Osteoblast (primary cell): ENCODE measurements at regions not wholly inside any gene's neighbourhood (a gene's known extent, or its start where the extent isn't known, plus 50 kb on each side); places are given as distances from the start of the nearest gene placed in this dataset.

Experiments
- DNase-seq: peaks from one replicate; pipeline ENCODE4 v3.0.0; 2011; ENCODE audit warnings: low spot score, mixed read lengths; ENCODE audit not compliant: insufficient read length; ENCODE audit errors: missing footprints
- H2AFZ ChIP-seq: 2 replicates; pipeline ENCODE4 v1.6.0; 2011; ENCODE audit warnings: mild to moderate bottlenecking, low read length
- H3K27ac ChIP-seq: 2 replicates; pipeline ENCODE4 v1.5.1; 2011; ENCODE audit warnings: mild to moderate bottlenecking, low read depth, low read length, moderate library complexity
- H3K27me3 ChIP-seq: 2 replicates; pipeline ENCODE4 v1.6.0; 2012; ENCODE audit warnings: mild to moderate bottlenecking, control low read depth, inconsistent platforms, low read length, moderate library complexity; ENCODE audit not compliant: insufficient read depth
- H3K36me3 ChIP-seq: 2 replicates; pipeline ENCODE4 v1.5.1; 2011; ENCODE audit warnings: mild to moderate bottlenecking, low read length, control low read depth, moderate library complexity; ENCODE audit not compliant: insufficient read depth
- H3K4me1 ChIP-seq: 2 replicates; pipeline ENCODE4 v1.5.1; 2011; ENCODE audit warnings: mild to moderate bottlenecking, low read length, control low read depth, moderate library complexity; ENCODE audit not compliant: insufficient read depth
- H3K4me2 ChIP-seq: 2 replicates; pipeline ENCODE4 v1.6.0; 2011; ENCODE audit warnings: mild to moderate bottlenecking, low read length; ENCODE audit not compliant: insufficient read depth
- H3K4me3 ChIP-seq: fragments of 200-600 bp; sonication (generic); 3 replicates; pipeline ENCODE4 v1.5.1; 2012; ENCODE audit warnings: mild to moderate bottlenecking, low read length, inconsistent platforms; ENCODE audit not compliant: insufficient read depth
- H3K79me2 ChIP-seq: 2 replicates; pipeline ENCODE4 v1.6.0; 2012; ENCODE audit warnings: mild to moderate bottlenecking, low read length, control low read depth, inconsistent platforms; ENCODE audit not compliant: insufficient read depth
- H3K9me3 ChIP-seq: 2 replicates; pipeline ENCODE4 v1.5.1; 2011; ENCODE audit warnings: low read depth, low read length, control low read depth
- H4K20me1 ChIP-seq: 2 replicates; pipeline ENCODE4 v1.6.0; 2012; ENCODE audit warnings: mild to moderate bottlenecking, low read length, control low read depth; ENCODE audit not compliant: insufficient read depth
- TF ChIP-seq, protein P1 (sequence below): IDR thresholded peaks from 2 replicates; pipeline ENCODE4 v1.5.1; 2011; ENCODE audit warnings: mild to moderate bottlenecking, low read depth, low read length, moderate library complexity; ENCODE audit errors: extremely low read depth

DNA sequence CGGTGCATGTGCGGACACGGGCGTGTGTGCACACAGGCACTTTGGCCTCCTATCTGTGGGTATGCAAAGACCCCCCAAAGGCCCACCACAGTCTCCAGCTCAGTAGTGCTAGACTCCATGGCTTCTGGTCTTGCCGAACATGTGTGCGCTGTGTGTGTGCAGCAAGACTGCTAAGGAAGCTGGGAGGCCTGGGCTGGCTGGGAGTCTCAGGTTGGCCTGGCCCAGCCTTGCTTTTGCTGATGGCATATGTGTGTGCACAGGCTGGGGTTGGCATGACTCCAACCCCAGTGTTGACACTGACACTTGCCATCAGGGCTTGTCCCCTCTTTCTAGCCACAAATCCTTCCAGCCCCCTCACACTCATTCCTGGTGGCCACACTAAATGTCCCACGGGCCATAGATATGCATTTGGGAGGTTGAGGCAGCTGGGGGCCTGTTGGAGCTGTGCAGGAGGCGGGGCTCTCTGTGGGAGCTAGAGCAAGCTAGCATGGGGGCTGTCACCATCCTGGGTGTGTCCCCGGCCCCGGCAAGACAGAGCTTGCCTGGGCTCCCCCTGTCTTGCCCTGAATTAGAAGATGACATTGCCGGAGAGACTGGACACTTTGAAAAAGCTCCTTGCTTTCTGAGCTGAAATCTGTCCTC is 60.9 kb upstream of the NECTIN1 start:
- Histone ChIP-seq H3K9me3 (no peaks in the 10 kb centered on the region), H3K79me2 (no peaks in the 10 kb centered on the region), H4K20me1 (no peaks in the 10 kb centered on the region), H3K27me3 (no peaks in the 10 kb centered on the region), H2AFZ (no peak overlapping the region), H3K36me3 (no peaks in the 10 kb centered on the region), H3K4me1 (peaks cover 17% of the 10 kb centered on the region), H3K4me2 (no peak overlapping the region), H3K27ac (no peak overlapping the region), H3K4me3 (no peak overlapping the region)
- DNase-seq = no peak
- TF ChIP-seq, protein P1, sequence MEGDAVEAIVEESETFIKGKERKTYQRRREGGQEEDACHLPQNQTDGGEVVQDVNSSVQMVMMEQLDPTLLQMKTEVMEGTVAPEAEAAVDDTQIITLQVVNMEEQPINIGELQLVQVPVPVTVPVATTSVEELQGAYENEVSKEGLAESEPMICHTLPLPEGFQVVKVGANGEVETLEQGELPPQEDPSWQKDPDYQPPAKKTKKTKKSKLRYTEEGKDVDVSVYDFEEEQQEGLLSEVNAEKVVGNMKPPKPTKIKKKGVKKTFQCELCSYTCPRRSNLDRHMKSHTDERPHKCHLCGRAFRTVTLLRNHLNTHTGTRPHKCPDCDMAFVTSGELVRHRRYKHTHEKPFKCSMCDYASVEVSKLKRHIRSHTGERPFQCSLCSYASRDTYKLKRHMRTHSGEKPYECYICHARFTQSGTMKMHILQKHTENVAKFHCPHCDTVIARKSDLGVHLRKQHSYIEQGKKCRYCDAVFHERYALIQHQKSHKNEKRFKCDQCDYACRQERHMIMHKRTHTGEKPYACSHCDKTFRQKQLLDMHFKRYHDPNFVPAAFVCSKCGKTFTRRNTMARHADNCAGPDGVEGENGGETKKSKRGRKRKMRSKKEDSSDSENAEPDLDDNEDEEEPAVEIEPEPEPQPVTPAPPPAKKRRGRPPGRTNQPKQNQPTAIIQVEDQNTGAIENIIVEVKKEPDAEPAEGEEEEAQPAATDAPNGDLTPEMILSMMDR = no peak

GRCh38 chr11:119788911-119789560 is 60.0 kb upstream of the NECTIN1 start:
- TF ChIP-seq, protein P1 = no peak
- Histone ChIP-seq H3K27ac (no peak overlapping the region), H3K36me3 (no peaks in the 10 kb centered on the region), H3K4me1 (peaks cover 14% of the 10 kb centered on the region), H2AFZ (no peak overlapping the region), H3K4me2 (no peak overlapping the region), H3K79me2 (no peaks in the 10 kb centered on the region), H3K9me3 (peaks cover 1% of the 10 kb centered on the region), H3K27me3 (no peaks in the 10 kb centered on the region), H4K20me1 (no peaks in the 10 kb centered on the region), H3K4me3 (no peak overlapping the region)
- no peak for DNase-seq

DNA sequence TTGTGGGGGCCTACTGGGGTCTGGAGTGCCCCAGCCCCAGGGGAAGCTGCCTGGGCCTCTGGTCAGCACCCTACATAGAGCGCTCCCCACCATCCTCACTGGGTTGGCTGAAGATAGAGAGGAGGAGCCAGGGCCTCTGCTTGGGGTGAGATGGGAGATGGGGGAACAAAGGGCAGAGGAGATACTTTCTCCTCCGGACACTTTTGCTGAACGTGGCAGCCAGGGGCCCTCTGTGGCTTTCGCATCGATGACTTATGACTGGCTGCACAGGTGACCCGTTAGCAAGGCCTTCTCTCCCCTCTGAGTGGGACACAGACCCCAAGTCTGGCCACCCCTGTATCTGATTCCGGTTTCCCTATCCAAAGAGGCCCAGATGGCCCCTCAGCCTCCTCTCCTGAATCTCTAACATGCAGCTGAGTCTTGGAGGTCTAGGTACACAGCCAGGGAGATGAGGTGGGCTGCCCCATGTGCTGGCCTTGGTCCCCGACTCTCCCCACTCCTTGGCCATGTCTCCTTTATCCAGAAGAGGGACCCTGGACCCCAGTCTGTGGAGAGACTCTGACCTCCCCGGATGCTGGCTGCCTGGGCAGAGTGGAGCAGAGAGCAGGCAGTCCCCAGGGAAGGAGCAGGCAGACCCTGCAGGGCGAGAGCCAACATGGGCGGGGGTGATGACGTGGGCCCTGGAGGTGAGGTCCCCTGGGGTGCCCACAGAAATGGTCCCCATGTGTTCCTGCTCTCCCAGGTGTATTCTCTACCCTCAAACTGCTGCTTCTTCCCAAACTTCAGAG is 59.3 kb upstream of the NECTIN1 start:
- Histone ChIP-seq H3K4me3 (no peak overlapping the region), H4K20me1 (no peaks in the 10 kb centered on the region), H3K27ac (no peak overlapping the region), H3K9me3 (peaks cover 2% of the 10 kb centered on the region), H3K79me2 (no peaks in the 10 kb centered on the region), H3K36me3 (no peaks in the 10 kb centered on the region), H3K4me2 (no peak overlapping the region), H3K27me3 (no peaks in the 10 kb centered on the region), H2AFZ (no peak overlapping the region), H3K4me1 (peaks cover 12% of the 10 kb centered on the region)
- DNase-seq = no peak
- TF ChIP-seq, protein P1 = no peak

- no peak overlapping the region for H3K4me3 ChIP-seq
- DNase-seq = no peak
- no peaks in the 10 kb centered on the region for H3K27me3 ChIP-seq
- no peak overlapping the region for H3K27ac ChIP-seq
- H3K36me3 ChIP-seq = no peaks in the 10 kb centered on the region
- no peaks in the 10 kb centered on the region for H4K20me1 ChIP-seq
- no peak overlapping the region for H3K4me2 ChIP-seq
- peaks cover 2% of the 10 kb centered on the region for H3K9me3 ChIP-seq
- H3K79me2 ChIP-seq = no peaks in the 10 kb centered on the region
- TF ChIP-seq, protein P1 = no peak
- H3K4me1 ChIP-seq = peaks cover 14% of the 10 kb centered on the region
- H2AFZ ChIP-seq = no peak overlapping the region
Measured at GRCh38 chr11:119787074-119787461, 58.1 kb upstream of the NECTIN1 start.
